Left lung (tissue), 4 donors: ENCODE measurements at regions not wholly inside any gene's neighbourhood (a gene's known extent, or its start where the extent isn't known, plus 50 kb on each side); places are given as distances from the start of the nearest gene placed in this dataset.
"Not testable (repeated sequence)": the region's sequence is repeated elsewhere in the genome, so short reads cannot be mapped to it uniquely, and the experiment has no call there.

Source experiments
- ATAC-seq: fragments of 200-7000 bp; cut with Tn5 transposase; one replicate; pipeline ENCODE4 v1.9.1; 2020; ENCODE audit warnings: moderate library complexity
- DNase-seq, 4 donors: peaks; one replicate each; pipeline ENCODE4 v3.0.0-alpha.2; 2013 to 2020
- H3K27ac ChIP-seq, 2 donors: fragments of 200-600 bp; sonication (generic) in 1 of 2; one replicate each; pipeline versions ENCODE4 v1.5.0 to v1.8.0; 2020 to 2021
- H3K27me3 ChIP-seq, 2 donors: fragments of 200-600 bp; sonication (generic) in 1 of 2; one replicate each; pipeline versions ENCODE4 v1.5.0 to v1.8.0; 2020 to 2021
- H3K36me3 ChIP-seq, 2 donors: fragments of 200-600 bp; sonication (generic) in 1 of 2; one replicate each; pipeline versions ENCODE4 v1.5.0 to v1.8.0; 2020 to 2021
- H3K4me1 ChIP-seq, 2 donors: fragments of 200-600 bp; one replicate each; pipeline ENCODE4 v1.8.0; 2021
- H3K4me3 ChIP-seq, 2 donors: fragments of 200-600 bp; sonication (generic) in 1 of 2; one replicate each; pipeline versions ENCODE4 v1.5.0 to v1.8.0; 2020 to 2021; ENCODE audit warnings: mild to moderate bottlenecking in 1 of 2
- H3K9me3 ChIP-seq, 2 donors: fragments of 200-600 bp; sonication (generic) in 1 of 2; one replicate each; pipeline versions ENCODE4 v1.5.0 to v1.8.0; 2020 to 2021
- CTCF ChIP-seq, 2 donors: fragments of 200-600 bp; sonication (generic) in 1 of 2; IDR thresholded peaks; one replicate each; pipeline versions ENCODE4 v1.5.0 to v1.8.0; 2021; ENCODE audit warnings: antibody characterized with exemption in 2 of 2
- intact Hi-C, 2 donors: fragments of 100-400 bp; cut with DNase I; formaldehyde crosslinking; loops; one replicate each; pipeline versions ENCODE4 v1.11.2 to v1.14.2; 2022
- donor health status: DM: no; HTN: yes; CAD: no.
- donor health status: DM: no; HTN: no; CAD: no.

DNA sequence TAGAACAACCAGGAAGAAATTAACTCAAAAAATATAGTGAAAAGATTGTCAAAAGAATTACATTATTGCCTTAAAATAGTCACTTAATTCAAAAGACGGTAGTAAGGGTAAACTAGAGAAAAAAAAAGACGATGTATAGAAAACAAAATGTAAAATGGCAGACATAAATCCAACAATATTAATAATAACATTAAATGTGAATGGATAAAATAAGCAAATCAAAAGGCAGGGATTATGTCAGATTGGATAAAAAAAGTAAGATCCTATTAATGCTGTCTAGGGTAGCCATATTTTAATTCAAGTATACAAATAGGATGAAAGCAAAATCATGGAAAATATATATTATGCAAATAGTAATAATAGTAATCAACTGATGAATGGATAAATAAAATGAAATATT lies 134.0 kb upstream of the ADCY2 start:
- H3K4me1 ChIP-seq = no peaks in the 10 kb centered on the region
- no peaks in the 10 kb centered on the region for H3K27me3 ChIP-seq
- H3K9me3 ChIP-seq = peaks cover 0 to 7% of the 10 kb centered on the region in 2 donors
- intact Hi-C loops = no loop called here
- H3K4me3 ChIP-seq = no peak overlapping the region
- TF ChIP-seq CTCF (IDR thresholded peaks at IDR 0.05) = no peak
- H3K27ac ChIP-seq = no peak overlapping the region
- ATAC-seq (no peak), DNase-seq (no peak)
- H3K36me3 ChIP-seq = no peaks in the 10 kb centered on the region

DNA sequence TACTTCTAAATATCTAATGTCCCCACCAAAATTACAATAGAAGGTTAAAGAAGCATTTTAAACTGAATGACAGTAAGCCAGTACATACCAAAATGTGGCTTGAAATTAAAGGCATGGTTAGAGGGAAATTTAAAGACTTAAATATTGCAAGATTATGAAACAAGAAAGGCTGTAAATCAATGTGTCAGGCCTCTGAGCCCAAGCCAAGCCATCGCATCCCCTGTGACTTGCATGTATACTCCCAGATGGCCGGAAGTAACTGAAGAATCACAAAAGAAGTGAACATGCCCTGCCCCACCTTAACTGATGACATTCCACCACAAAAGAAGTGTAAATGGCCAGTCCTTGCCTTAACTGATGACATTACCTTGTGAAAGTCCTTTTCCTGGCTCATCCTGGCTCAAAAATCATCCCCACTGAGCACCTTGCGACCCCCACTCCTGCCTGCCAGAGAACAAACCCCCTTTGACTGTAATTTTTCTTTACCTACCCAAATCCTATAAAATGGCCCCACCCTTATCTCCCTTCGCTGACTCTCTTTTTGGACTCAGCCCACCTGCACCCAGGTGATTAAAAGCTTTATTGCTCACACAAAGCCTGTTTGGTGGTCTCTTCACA lies 132.4 kb upstream of the ADCY2 start:
- ATAC-seq, intact Hi-C loops, H3K36me3 ChIP-seq: not testable (repeated sequence)

DNA sequence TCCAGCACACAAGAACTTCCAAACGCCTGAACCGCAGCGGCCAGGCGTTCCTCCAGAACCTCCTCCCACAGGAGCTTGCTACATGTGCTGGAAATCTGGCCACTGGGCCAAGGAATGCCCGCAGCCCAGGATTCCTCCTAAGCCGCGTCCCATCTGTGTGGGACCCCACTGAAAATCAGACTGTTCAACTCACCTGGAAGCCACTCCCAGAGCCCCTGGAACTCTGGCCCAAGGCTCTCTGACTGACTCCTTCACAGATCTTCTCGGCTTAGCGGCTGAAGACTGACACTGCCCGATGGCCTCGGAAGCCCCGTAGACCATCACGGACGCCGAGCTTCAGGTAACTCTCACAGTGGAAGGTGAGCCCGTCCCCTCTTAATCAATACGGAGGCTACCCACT lies 130.2 kb upstream of the ADCY2 start:
- H3K4me1 ChIP-seq, H3K27me3 ChIP-seq, ATAC-seq, DNase-seq, H3K27ac ChIP-seq, H3K9me3 ChIP-seq, intact Hi-C loops, H3K4me3 ChIP-seq, H3K36me3 ChIP-seq: not testable (repeated sequence)

More for the DNA sequence above, 132.4 kb upstream of the ADCY2 start:
- H3K4me3 ChIP-seq, H3K27ac ChIP-seq, H3K4me1 ChIP-seq, H3K27me3 ChIP-seq, H3K9me3 ChIP-seq, DNase-seq: not testable (repeated sequence)

DNA sequence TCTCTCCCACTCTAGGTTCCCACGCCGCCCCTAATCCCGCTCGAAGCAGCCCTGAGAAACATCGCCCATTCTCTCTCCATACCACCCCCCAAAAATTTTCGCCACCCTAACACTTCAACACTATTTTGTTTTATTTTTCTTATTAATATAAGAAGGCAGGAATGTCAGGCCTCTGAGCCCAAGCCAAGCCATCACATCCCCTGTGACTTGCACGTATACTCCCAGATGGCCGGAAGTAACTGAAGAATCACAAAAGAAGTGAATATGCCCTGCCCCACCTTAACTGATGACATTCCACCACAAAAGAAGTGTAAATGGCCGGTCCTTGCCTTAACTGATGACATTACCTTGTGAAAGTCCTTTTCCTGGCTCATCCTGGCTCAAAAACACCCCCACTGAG lies 127.2 kb upstream of the ADCY2 start:
- ATAC-seq, DNase-seq, H3K36me3 ChIP-seq, H3K27me3 ChIP-seq, H3K9me3 ChIP-seq, H3K4me3 ChIP-seq, H3K27ac ChIP-seq, H3K4me1 ChIP-seq, intact Hi-C loops: not testable (repeated sequence)

GRCh38 chr5:7269591-7270274 lies 126.2 kb upstream of the ADCY2 start:
- DNase-seq = no peak
- ATAC-seq = no peak

DNA sequence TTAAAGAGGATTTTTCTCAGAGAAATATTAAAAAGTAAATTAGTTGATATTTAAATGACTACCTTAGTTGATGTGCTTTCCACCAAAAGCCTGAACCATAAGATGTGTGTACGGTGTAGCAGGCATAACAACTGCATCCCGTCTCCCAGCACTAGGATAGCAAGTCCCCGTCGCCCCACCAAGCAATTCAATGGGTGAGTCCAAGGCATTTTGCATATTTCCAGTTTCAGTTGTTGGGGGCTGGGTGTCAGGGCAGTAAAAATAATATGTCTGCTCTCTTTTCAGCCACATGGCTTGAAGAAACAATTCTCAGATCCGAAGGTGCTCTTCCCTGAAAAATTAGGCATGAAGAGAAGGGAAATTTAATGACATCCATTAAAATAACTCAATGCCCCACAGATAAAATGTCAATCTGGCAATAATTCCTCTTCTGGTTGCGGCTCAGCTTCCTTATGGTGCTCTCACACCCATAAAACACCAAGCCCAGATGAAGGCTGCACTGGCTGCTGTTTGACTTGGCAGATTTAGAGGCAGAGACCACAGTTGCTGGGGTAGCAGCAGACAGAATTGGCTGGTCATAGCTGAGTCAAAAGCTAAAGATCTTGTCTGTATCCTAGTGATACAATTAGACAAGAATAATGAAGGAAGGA lies 124.4 kb upstream of the ADCY2 start:
- H3K27me3 ChIP-seq = no peaks in the 10 kb centered on the region

More at GRCh38 chr5:7269591-7270274, 126.2 kb upstream of the ADCY2 start:
- no peak overlapping the region for H3K27ac ChIP-seq
- no peak overlapping the region for H3K4me3 ChIP-seq
- no peaks in the 10 kb centered on the region for H3K9me3 ChIP-seq
- H3K4me1 ChIP-seq = no peaks in the 10 kb centered on the region
- no peaks in the 10 kb centered on the region for H3K36me3 ChIP-seq
- no peaks in the 10 kb centered on the region for H3K27me3 ChIP-seq
- intact Hi-C loops = no loop called here
- TF ChIP-seq CTCF (IDR thresholded peaks at IDR 0.05) = no peak

More for the DNA sequence above, 124.4 kb upstream of the ADCY2 start:
- Histone ChIP-seq H3K4me3 (no peak overlapping the region), H3K9me3 (no peaks in the 10 kb centered on the region), H3K27ac (no peak overlapping the region), H3K4me1 (no peaks in the 10 kb centered on the region), H3K36me3 (no peaks in the 10 kb centered on the region)
- ATAC-seq (no peak), DNase-seq (no peak)
- intact Hi-C loops = no loop called here
- TF ChIP-seq CTCF (IDR thresholded peaks at IDR 0.05) = no peak
